ENCODE measurements at regions not wholly inside any gene's neighbourhood (a gene's known extent, or its start where the extent isn't known, plus 50 kb on each side); places are given as distances from the start of the nearest gene placed in this dataset.

- TF ChIP-seq, protein P1, sequence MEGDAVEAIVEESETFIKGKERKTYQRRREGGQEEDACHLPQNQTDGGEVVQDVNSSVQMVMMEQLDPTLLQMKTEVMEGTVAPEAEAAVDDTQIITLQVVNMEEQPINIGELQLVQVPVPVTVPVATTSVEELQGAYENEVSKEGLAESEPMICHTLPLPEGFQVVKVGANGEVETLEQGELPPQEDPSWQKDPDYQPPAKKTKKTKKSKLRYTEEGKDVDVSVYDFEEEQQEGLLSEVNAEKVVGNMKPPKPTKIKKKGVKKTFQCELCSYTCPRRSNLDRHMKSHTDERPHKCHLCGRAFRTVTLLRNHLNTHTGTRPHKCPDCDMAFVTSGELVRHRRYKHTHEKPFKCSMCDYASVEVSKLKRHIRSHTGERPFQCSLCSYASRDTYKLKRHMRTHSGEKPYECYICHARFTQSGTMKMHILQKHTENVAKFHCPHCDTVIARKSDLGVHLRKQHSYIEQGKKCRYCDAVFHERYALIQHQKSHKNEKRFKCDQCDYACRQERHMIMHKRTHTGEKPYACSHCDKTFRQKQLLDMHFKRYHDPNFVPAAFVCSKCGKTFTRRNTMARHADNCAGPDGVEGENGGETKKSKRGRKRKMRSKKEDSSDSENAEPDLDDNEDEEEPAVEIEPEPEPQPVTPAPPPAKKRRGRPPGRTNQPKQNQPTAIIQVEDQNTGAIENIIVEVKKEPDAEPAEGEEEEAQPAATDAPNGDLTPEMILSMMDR (IDR thresholded peaks at IDR 0.05; ENCODE audit: low read length), result no peak
- TF ChIP-seq EZH2 (IDR thresholded peaks at IDR 0.05; ENCODE audit: borderline replicate concordance, low read length), result no peak
These were observed 218.7 kb downstream of the HDGFL1 start for GRCh38 chr6:22788038-22788437.

Data from OCI-LY1 (cell line).